SK-N-SH treated with all-trans-retinoic acid at 6 μM for 48 hours (cell line): ENCODE measurements at regions not wholly inside any gene's neighbourhood (a gene's known extent, or its start where the extent isn't known, plus 50 kb on each side); places are given as distances from the start of the nearest gene placed in this dataset.

Source experiments
- ATAC-seq: fragments of 200-7000 bp; cut with Tn5 transposase; 3 replicates; pipeline ENCODE4 v1.9.1; 2020; ENCODE audit warnings: mild to moderate bottlenecking, moderate library complexity
- ARNTL ChIP-seq: fragments of 450-650 bp; formaldehyde crosslinking; IDR thresholded peaks from 2 replicates; pipeline ENCODE4 v1.5.0; 2020; ENCODE audit warnings: low read depth, mild to moderate bottlenecking, moderate library complexity, borderline replicate concordance
- BACH2 ChIP-seq: fragments of 250-450 bp; sonication (Bioruptor Pico); IDR thresholded peaks from 2 replicates; pipeline ENCODE4 v1.9.0; 2021; ENCODE audit warnings: mild to moderate bottlenecking, borderline replicate concordance
- CREB5 ChIP-seq: fragments of 250-450 bp; sonication (Bioruptor Pico); IDR thresholded peaks from 2 replicates; pipeline ENCODE4 v1.5.1; 2020; ENCODE audit warnings: low read depth, mild to moderate bottlenecking, moderate library complexity
- CSDC2 ChIP-seq: fragments of 250-450 bp; sonication (Bioruptor Pico); IDR thresholded peaks from 2 replicates; pipeline ENCODE4 v1.5.0; 2020; ENCODE audit warnings: mild to moderate bottlenecking, moderate library complexity
- ESRRG ChIP-seq: fragments of 250-450 bp; sonication (Bioruptor Pico); IDR thresholded peaks from 2 replicates; pipeline ENCODE4 v1.6.1; 2021; ENCODE audit warnings: mild to moderate bottlenecking
- GLIS3 ChIP-seq: fragments of 250-450 bp; sonication (Bioruptor Pico); IDR thresholded peaks from 2 replicates; pipeline ENCODE4 v1.5.0; 2020; ENCODE audit warnings: mild to moderate bottlenecking, moderate library complexity
- ISL1 ChIP-seq: fragments of 250-450 bp; sonication (Bioruptor Pico); IDR thresholded peaks from 2 replicates; pipeline ENCODE4 v2.1.2; 2022; ENCODE audit warnings: mild to moderate bottlenecking, moderate library complexity
- OSR1 ChIP-seq: fragments of 250-450 bp; sonication (Bioruptor Pico); IDR thresholded peaks from 2 replicates; pipeline ENCODE4 v1.8.0; 2022; ENCODE audit warnings: moderate library complexity, mild to moderate bottlenecking, inconsistent platforms
- POU6F1 ChIP-seq: fragments of 250-450 bp; sonication (Bioruptor Pico); IDR thresholded peaks from 2 replicates; pipeline ENCODE4 v1.8.0; 2021; ENCODE audit warnings: low read depth, mild to moderate bottlenecking, moderate library complexity, borderline replicate concordance
- PPARA ChIP-seq: fragments of 250-450 bp; sonication (Bioruptor Pico); IDR thresholded peaks from 2 replicates; pipeline ENCODE4 v1.5.0; 2020; ENCODE audit warnings: mild to moderate bottlenecking, borderline replicate concordance
- RARB ChIP-seq: fragments of 250-450 bp; sonication (Bioruptor Pico); IDR thresholded peaks from 2 replicates; pipeline ENCODE4 v1.8.0; 2021; ENCODE audit warnings: mild to moderate bottlenecking, moderate library complexity
- SNAI2 ChIP-seq: fragments of 250-450 bp; sonication (Bioruptor Pico); IDR thresholded peaks from 2 replicates; pipeline ENCODE4 v1.5.0; 2020; ENCODE audit warnings: mild to moderate bottlenecking, moderate library complexity
- TCF4 ChIP-seq: fragments of 250-450 bp; sonication (Bioruptor Pico); IDR thresholded peaks from 2 replicates; pipeline ENCODE4 v1.8.0; 2021; ENCODE audit warnings: mild to moderate bottlenecking, moderate library complexity, borderline replicate concordance
- TOX ChIP-seq: fragments of 250-450 bp; sonication (Bioruptor Pico); IDR thresholded peaks from 2 replicates; pipeline ENCODE4 v1.8.0; 2021; ENCODE audit warnings: mild to moderate bottlenecking, moderate library complexity, borderline replicate concordance
- ZC3H10 ChIP-seq: fragments of 250-450 bp; sonication (Bioruptor Pico); IDR thresholded peaks from 2 replicates; pipeline ENCODE4 v1.5.1; 2021; ENCODE audit warnings: mild to moderate bottlenecking, moderate library complexity
- ZFP30 ChIP-seq: fragments of 450-650 bp; formaldehyde crosslinking; IDR thresholded peaks from 2 replicates; pipeline ENCODE4 v1.5.0; 2022; ENCODE audit warnings: mild to moderate bottlenecking, moderate library complexity
- ZNF565 ChIP-seq: fragments of 450-650 bp; formaldehyde crosslinking; conservative IDR thresholded peaks from 2 replicates; pipeline ENCODE4 v1.5.0; 2020; ENCODE audit warnings: low read depth, mild to moderate bottlenecking, moderate library complexity
- ZNF70 ChIP-seq: fragments of 450-650 bp; formaldehyde crosslinking; IDR thresholded peaks from 2 replicates; pipeline ENCODE4 v1.5.0; 2020; ENCODE audit warnings: mild to moderate bottlenecking, moderate library complexity
- ZNF8 ChIP-seq: fragments of 450-650 bp; formaldehyde crosslinking; IDR thresholded peaks from 2 replicates; pipeline ENCODE4 v1.5.0; 2020; ENCODE audit warnings: mild to moderate bottlenecking, moderate library complexity
- TF ChIP-seq, protein P1 (sequence below): fragments of 250-450 bp; sonication (Bioruptor Pico); IDR thresholded peaks from 2 replicates; pipeline ENCODE4 v1.8.0; 2020; ENCODE audit warnings: mild to moderate bottlenecking, moderate library complexity, borderline replicate concordance
- TF ChIP-seq, protein P2 (sequence below): fragments of 250-450 bp; sonication (Bioruptor Pico); IDR thresholded peaks from 2 replicates; pipeline ENCODE4 v1.5.0; 2020; ENCODE audit warnings: mild to moderate bottlenecking, moderate library complexity

DNA sequence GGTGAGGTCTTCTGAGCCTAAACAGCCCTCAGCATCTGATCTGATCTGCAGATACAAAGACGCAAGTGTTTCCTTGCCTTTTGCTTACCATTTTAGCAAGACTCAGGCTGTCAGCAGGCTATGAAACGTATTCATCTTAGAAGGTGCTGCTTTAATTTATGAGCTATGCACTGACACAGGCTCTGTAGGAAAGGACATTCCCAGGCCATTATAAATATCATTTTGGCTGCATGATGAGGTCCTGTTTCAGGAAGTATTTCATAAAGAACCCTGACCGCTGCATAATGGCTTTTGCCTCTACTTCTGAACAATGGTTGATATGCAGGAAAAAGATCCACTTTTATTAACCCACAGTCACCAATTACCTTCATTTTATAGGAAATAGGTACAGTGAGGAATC, 98.4 kb upstream of the CAST start (continued):
- TF ChIP-seq POU6F1 (CRISPR knock-in tag) (no peak), PPARA (CRISPR knock-in tag) (no peak), SNAI2 (CRISPR knock-in tag) (no peak)

- TF ChIP-seq, protein P1, sequence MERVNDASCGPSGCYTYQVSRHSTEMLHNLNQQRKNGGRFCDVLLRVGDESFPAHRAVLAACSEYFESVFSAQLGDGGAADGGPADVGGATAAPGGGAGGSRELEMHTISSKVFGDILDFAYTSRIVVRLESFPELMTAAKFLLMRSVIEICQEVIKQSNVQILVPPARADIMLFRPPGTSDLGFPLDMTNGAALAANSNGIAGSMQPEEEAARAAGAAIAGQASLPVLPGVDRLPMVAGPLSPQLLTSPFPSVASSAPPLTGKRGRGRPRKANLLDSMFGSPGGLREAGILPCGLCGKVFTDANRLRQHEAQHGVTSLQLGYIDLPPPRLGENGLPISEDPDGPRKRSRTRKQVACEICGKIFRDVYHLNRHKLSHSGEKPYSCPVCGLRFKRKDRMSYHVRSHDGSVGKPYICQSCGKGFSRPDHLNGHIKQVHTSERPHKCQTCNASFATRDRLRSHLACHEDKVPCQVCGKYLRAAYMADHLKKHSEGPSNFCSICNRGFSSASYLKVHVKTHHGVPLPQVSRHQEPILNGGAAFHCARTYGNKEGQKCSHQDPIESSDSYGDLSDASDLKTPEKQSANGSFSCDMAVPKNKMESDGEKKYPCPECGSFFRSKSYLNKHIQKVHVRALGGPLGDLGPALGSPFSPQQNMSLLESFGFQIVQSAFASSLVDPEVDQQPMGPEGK (CRISPR knock-in tag), result no peak
- no peak for TF ChIP-seq ZNF8 (CRISPR knock-in tag)
- TF ChIP-seq ZNF70 (CRISPR knock-in tag), result no peak
- TF ChIP-seq TCF4 (CRISPR knock-in tag), result no peak
- no peak for TF ChIP-seq GLIS3
- TF ChIP-seq ESRRG, result no peak
- peak; percentile 85 for ATAC-seq
Measured at GRCh38 chr5:96565582-96566265, 96.5 kb upstream of the CAST start.

- TF ChIP-seq CSDC2 (CRISPR knock-in tag) (no peak), ZFP30 (CRISPR knock-in tag) (no peak), TOX (CRISPR knock-in tag) (no peak), POU6F1 (CRISPR knock-in tag) (no peak), RARB (CRISPR knock-in tag) (no peak), BACH2 (CRISPR knock-in tag) (no peak), OSR1 (CRISPR knock-in tag) (no peak), ZNF8 (CRISPR knock-in tag) (no peak), ISL1 (CRISPR knock-in tag) (no peak), ARNTL (no peak), ZNF70 (CRISPR knock-in tag) (no peak), TCF4 (CRISPR knock-in tag) (no peak), ZNF565 (CRISPR knock-in tag) (no peak), ZC3H10 (CRISPR knock-in tag) (no peak), GLIS3 (no peak), ESRRG (no peak), CREB5 (CRISPR knock-in tag) (no peak)
- TF ChIP-seq, protein P2, sequence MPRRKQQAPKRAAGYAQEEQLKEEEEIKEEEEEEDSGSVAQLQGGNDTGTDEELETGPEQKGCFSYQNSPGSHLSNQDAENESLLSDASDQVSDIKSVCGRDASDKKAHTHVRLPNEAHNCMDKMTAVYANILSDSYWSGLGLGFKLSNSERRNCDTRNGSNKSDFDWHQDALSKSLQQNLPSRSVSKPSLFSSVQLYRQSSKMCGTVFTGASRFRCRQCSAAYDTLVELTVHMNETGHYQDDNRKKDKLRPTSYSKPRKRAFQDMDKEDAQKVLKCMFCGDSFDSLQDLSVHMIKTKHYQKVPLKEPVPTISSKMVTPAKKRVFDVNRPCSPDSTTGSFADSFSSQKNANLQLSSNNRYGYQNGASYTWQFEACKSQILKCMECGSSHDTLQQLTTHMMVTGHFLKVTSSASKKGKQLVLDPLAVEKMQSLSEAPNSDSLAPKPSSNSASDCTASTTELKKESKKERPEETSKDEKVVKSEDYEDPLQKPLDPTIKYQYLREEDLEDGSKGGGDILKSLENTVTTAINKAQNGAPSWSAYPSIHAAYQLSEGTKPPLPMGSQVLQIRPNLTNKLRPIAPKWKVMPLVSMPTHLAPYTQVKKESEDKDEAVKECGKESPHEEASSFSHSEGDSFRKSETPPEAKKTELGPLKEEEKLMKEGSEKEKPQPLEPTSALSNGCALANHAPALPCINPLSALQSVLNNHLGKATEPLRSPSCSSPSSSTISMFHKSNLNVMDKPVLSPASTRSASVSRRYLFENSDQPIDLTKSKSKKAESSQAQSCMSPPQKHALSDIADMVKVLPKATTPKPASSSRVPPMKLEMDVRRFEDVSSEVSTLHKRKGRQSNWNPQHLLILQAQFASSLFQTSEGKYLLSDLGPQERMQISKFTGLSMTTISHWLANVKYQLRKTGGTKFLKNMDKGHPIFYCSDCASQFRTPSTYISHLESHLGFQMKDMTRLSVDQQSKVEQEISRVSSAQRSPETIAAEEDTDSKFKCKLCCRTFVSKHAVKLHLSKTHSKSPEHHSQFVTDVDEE (CRISPR knock-in tag), result no peak
Measured at GRCh38 chr5:96566833-96567587, 95.2 kb upstream of the CAST start.

More at GRCh38 chr5:96566833-96567587, 95.2 kb upstream of the CAST start:
- peak; percentile 58 for ATAC-seq
